ENCODE measurements at regions not wholly inside any gene's neighbourhood (a gene's known extent, or its start where the extent isn't known, plus 50 kb on each side); places are given as distances from the start of the nearest gene placed in this dataset.

- no peaks in the 10 kb centered on the region for H3K4me1 ChIP-seq (ENCODE audit: insufficient read depth, low read length, severe bottlenecking)
- H3F3A ChIP-seq (ENCODE audit: insufficient read depth, low read length) = no peaks in the 10 kb centered on the region
- H3K9me2 ChIP-seq (ENCODE audit: low read depth, low read length) = no peaks in the 10 kb centered on the region
- H3K27ac ChIP-seq (ENCODE audit: low read depth, low read length, poor library complexity, severe bottlenecking) = no peak overlapping the region
- no peaks in the 10 kb centered on the region for H4K20me1 ChIP-seq (ENCODE audit: insufficient read depth, low read length)
- no peaks in the 10 kb centered on the region for H3K27me3 ChIP-seq (ENCODE audit: insufficient read depth, low read length)
- no peak overlapping the region for H3K9ac ChIP-seq (ENCODE audit: low read length)
- H3K36me3 ChIP-seq (ENCODE audit: insufficient read depth, low read length) = no peaks in the 10 kb centered on the region
- no peak overlapping the region for H3K4me2 ChIP-seq (ENCODE audit: low read length)
- no peaks in the 10 kb centered on the region for H3K9me3 ChIP-seq (ENCODE audit: low read length)
- no peak overlapping the region for H3K4me3 ChIP-seq (ENCODE audit: low read depth, low read length, poor library complexity, severe bottlenecking)
- H3K79me2 ChIP-seq (ENCODE audit: insufficient read depth, low read length) = no peaks in the 10 kb centered on the region
- no peak overlapping the region for H2AFZ ChIP-seq (ENCODE audit: low read length)
- TF ChIP-seq CTCF (IDR thresholded peaks at IDR 0.05; ENCODE audit: low read length) = no peak
- no peak for TF ChIP-seq EZH2 (IDR thresholded peaks at IDR 0.05; ENCODE audit: borderline replicate concordance, low read length)
Measured at GRCh38 chr5:114243281-114243971, 118.4 kb upstream of the KCNN2 start.

GRCh38 chr5:114243972-114244317 lies 117.9 kb upstream of the KCNN2 start:
- Histone ChIP-seq H2AFZ (ENCODE audit: low read length) (no peak overlapping the region), H3K9me2 (ENCODE audit: low read depth, low read length) (no peaks in the 10 kb centered on the region), H3K79me2 (ENCODE audit: insufficient read depth, low read length) (no peaks in the 10 kb centered on the region), H3K27me3 (ENCODE audit: insufficient read depth, low read length) (no peaks in the 10 kb centered on the region), H3K36me3 (ENCODE audit: insufficient read depth, low read length) (no peaks in the 10 kb centered on the region), H3K9me3 (ENCODE audit: low read length) (no peaks in the 10 kb centered on the region), H3K4me3 (ENCODE audit: low read depth, low read length, poor library complexity, severe bottlenecking) (no peak overlapping the region), H4K20me1 (ENCODE audit: insufficient read depth, low read length) (no peaks in the 10 kb centered on the region), H3K4me2 (ENCODE audit: low read length) (no peak overlapping the region), H3K4me1 (ENCODE audit: insufficient read depth, low read length, severe bottlenecking) (no peaks in the 10 kb centered on the region), H3F3A (ENCODE audit: insufficient read depth, low read length) (no peaks in the 10 kb centered on the region), H3K9ac (ENCODE audit: low read length) (no peak overlapping the region), H3K27ac (ENCODE audit: low read depth, low read length, poor library complexity, severe bottlenecking) (no peak overlapping the region)
- TF ChIP-seq CTCF (IDR thresholded peaks at IDR 0.05; ENCODE audit: low read length) (no peak), EZH2 (IDR thresholded peaks at IDR 0.05; ENCODE audit: borderline replicate concordance, low read length) (no peak)

- Histone ChIP-seq H3K4me2 (ENCODE audit: low read length) (no peak overlapping the region), H3K27ac (ENCODE audit: low read depth, low read length, poor library complexity, severe bottlenecking) (no peak overlapping the region), H3K4me1 (ENCODE audit: insufficient read depth, low read length, severe bottlenecking) (no peaks in the 10 kb centered on the region), H3K9me2 (ENCODE audit: low read depth, low read length) (no peaks in the 10 kb centered on the region), H3K27me3 (ENCODE audit: insufficient read depth, low read length) (no peaks in the 10 kb centered on the region), H3K9ac (ENCODE audit: low read length) (no peak overlapping the region), H3K9me3 (ENCODE audit: low read length) (no peaks in the 10 kb centered on the region), H3F3A (ENCODE audit: insufficient read depth, low read length) (no peaks in the 10 kb centered on the region), H3K79me2 (ENCODE audit: insufficient read depth, low read length) (no peaks in the 10 kb centered on the region), H2AFZ (ENCODE audit: low read length) (no peak overlapping the region), H3K4me3 (ENCODE audit: low read depth, low read length, poor library complexity, severe bottlenecking) (no peak overlapping the region), H3K36me3 (ENCODE audit: insufficient read depth, low read length) (no peaks in the 10 kb centered on the region), H4K20me1 (ENCODE audit: insufficient read depth, low read length) (no peaks in the 10 kb centered on the region)
- TF ChIP-seq EZH2 (IDR thresholded peaks at IDR 0.05; ENCODE audit: borderline replicate concordance, low read length) (no peak), CTCF (IDR thresholded peaks at IDR 0.05; ENCODE audit: low read length) (no peak)
Measured at GRCh38 chr5:114249823-114250222, 112.0 kb upstream of the KCNN2 start.
